SH-SY5Y (cell line): ENCODE measurements at regions not wholly inside any gene's neighbourhood (a gene's known extent, or its start where the extent isn't known, plus 50 kb on each side); places are given as distances from the start of the nearest gene placed in this dataset.

Experiments used
- GATA2 ChIP-seq: IDR thresholded peaks from 2 replicates; pipeline ENCODE4 v1.6.1; 2011; ENCODE audit warnings: mild to moderate bottlenecking, low read depth, low read length
- GATA3 ChIP-seq: IDR thresholded peaks from 2 replicates; pipeline ENCODE4 v1.6.1; 2011; ENCODE audit warnings: low read depth, mild to moderate bottlenecking, low read length, moderate library complexity

DNA sequence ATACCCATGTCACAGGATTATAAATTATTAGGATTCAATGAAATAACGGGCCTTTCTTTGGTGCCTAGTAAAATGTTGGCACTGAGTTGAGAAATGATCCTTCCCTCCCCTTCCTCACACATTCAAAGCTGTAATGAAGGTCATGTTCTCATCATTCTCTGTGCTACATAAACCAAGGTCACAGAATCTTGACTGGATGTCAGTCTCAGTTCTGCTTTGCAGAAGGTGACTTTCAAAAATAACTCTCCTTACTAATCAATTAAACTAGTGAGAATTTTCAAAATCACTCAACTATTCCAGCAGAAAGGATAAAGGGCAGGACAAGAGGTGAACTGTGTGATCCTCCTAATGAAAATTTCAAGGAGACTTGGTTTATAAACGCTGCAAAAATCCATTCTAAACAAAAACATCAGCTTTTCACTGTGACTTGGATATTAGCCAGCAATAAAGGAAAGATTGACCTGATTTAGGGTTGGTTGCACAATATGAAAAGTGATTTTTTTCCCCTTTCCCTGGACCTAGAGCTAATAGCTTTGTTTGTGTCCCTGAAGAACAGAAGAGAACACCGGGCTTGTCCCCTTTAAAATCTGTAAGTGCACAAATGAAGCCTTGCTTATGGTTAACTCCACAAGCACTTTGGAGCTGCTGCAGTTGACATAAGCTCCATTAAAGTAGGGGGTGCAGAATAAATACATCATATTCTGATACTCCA, 120.1 kb downstream of the SEC16B start:
- TF ChIP-seq GATA3 (no peak), GATA2 (no peak)
